ENCODE measurements at regions not wholly inside any gene's neighbourhood (a gene's known extent, or its start where the extent isn't known, plus 50 kb on each side); places are given as distances from the start of the nearest gene placed in this dataset.
A peak's percentile ranks its signal among the peaks of the same experiment; 100 is the strongest.
"Not testable (repeated sequence)": the region's sequence is repeated elsewhere in the genome, so short reads cannot be mapped to it uniquely, and the experiment has no call there.

GRCh38 chr1:14421295-14421976, 177.0 kb upstream of the KAZN start:
- H3K27ac ChIP-seq = peak overlapping the region; percentile 75
- TF ChIP-seq ZFX (IDR thresholded peaks at IDR 0.05) (no peak), CTCF (conservative IDR thresholded peaks at IDR 0.05) (no peak)

- H3K27ac ChIP-seq = peak overlapping the region; percentile 75; the same call in 1 of the 2 replicates
- no peak for TF ChIP-seq ZFX (IDR thresholded peaks at IDR 0.05)
- TF ChIP-seq CTCF (conservative IDR thresholded peaks at IDR 0.05) = no peak
Observed at GRCh38 chr1:14421977-14422609, 176.4 kb upstream of the KAZN start.

GRCh38 chr1:14424325-14425002, 174.0 kb upstream of the KAZN start:
- peak overlapping the region; percentile 85 for H3K27ac ChIP-seq
- TF ChIP-seq ZFX (IDR thresholded peaks at IDR 0.05) (no peak), CTCF (conservative IDR thresholded peaks at IDR 0.05) (no peak)

GRCh38 chr1:14426854-14427253, 171.6 kb upstream of the KAZN start:
- no peak for TF ChIP-seq CTCF (conservative IDR thresholded peaks at IDR 0.05)
- no peak for TF ChIP-seq ZFX (IDR thresholded peaks at IDR 0.05)
- peak overlapping the region; percentile 85 for H3K27ac ChIP-seq

GRCh38 chr1:14429577-14429976, 168.9 kb upstream of the KAZN start:
- no peak for TF ChIP-seq CTCF (conservative IDR thresholded peaks at IDR 0.05)
- TF ChIP-seq ZFX (IDR thresholded peaks at IDR 0.05) = no peak
- no peak overlapping the region for H3K27ac ChIP-seq

- H3K27ac ChIP-seq = not testable (repeated sequence)
Observed at GRCh38 chr1:14432728-14433127, 165.8 kb upstream of the KAZN start.

- H3K27ac ChIP-seq = no peak overlapping the region
- TF ChIP-seq CTCF (conservative IDR thresholded peaks at IDR 0.05) (peak; percentile 30), ZFX (IDR thresholded peaks at IDR 0.05) (no peak)
Observed at GRCh38 chr1:14435368-14436023, 163.0 kb upstream of the KAZN start.

All from C4-2B (cell line).